ENCODE measurements at regions not wholly inside any gene's neighbourhood (a gene's known extent, or its start where the extent isn't known, plus 50 kb on each side); places are given as distances from the start of the nearest gene placed in this dataset.
"Not testable (repeated sequence)": the region's sequence is repeated elsewhere in the genome, so short reads cannot be mapped to it uniquely, and the experiment has no call there.

- no peak for TF ChIP-seq POLR2A (IDR thresholded peaks at IDR 0.05; ENCODE audit: low read depth, low read length)
- no peak for FAIRE-seq
- DNase-seq (ENCODE audit: insufficient read length, low spot score): no peak
Observed at GRCh38 chr19:23547156-23547555, 139.9 kb downstream of the ZNF675 start.

- FAIRE-seq (no peak), DNase-seq (ENCODE audit: insufficient read length, low spot score) (no peak)
- no peak for TF ChIP-seq POLR2A (IDR thresholded peaks at IDR 0.05; ENCODE audit: low read depth, low read length)
Observed at GRCh38 chr19:23543351-23543750, 143.7 kb downstream of the ZNF675 start.

- TF ChIP-seq POLR2A (IDR thresholded peaks at IDR 0.05; ENCODE audit: low read depth, low read length): no peak
- DNase-seq (ENCODE audit: insufficient read length, low spot score) (no peak), FAIRE-seq (no peak)
Observed at GRCh38 chr19:23542562-23542961, 144.4 kb downstream of the ZNF675 start.

GRCh38 chr19:23541991-23542390 lies 145.0 kb downstream of the ZNF675 start:
- FAIRE-seq (no peak), DNase-seq (ENCODE audit: insufficient read length, low spot score) (no peak)
- TF ChIP-seq POLR2A (IDR thresholded peaks at IDR 0.05; ENCODE audit: low read depth, low read length): no peak

GRCh38 chr19:23540180-23540579 lies 144.9 kb upstream of the ZNF91 start:
- FAIRE-seq; DNase-seq (ENCODE audit: insufficient read length, low spot score): not testable (repeated sequence)

- TF ChIP-seq POLR2A (IDR thresholded peaks at IDR 0.05; ENCODE audit: low read depth, low read length): no peak
- FAIRE-seq (no peak), DNase-seq (ENCODE audit: insufficient read length, low spot score) (no peak)
Observed at GRCh38 chr19:23539499-23539898, 144.2 kb upstream of the ZNF91 start.

GRCh38 chr19:23537136-23537535 lies 141.9 kb upstream of the ZNF91 start:
- DNase-seq (ENCODE audit: insufficient read length, low spot score); FAIRE-seq: not testable (repeated sequence)

- not testable (repeated sequence) for FAIRE-seq
Observed at GRCh38 chr19:23536341-23536740, 141.1 kb upstream of the ZNF91 start.

GRCh38 chr19:23535901-23536300 lies 140.6 kb upstream of the ZNF91 start:
- not testable (repeated sequence) for FAIRE-seq; DNase-seq (ENCODE audit: insufficient read length, low spot score)

More at GRCh38 chr19:23536341-23536740, 141.1 kb upstream of the ZNF91 start:
- DNase-seq (ENCODE audit: insufficient read length, low spot score): not testable (repeated sequence)

- DNase-seq (ENCODE audit: insufficient read length, low spot score); FAIRE-seq: not testable (repeated sequence)
Observed at GRCh38 chr19:23533441-23533840, 138.2 kb upstream of the ZNF91 start.

GRCh38 chr19:23531976-23532375 lies 136.7 kb upstream of the ZNF91 start:
- no peak for DNase-seq (ENCODE audit: insufficient read length, low spot score)
- TF ChIP-seq POLR2A (IDR thresholded peaks at IDR 0.05; ENCODE audit: low read depth, low read length): no peak
- no peak for FAIRE-seq

- TF ChIP-seq POLR2A (IDR thresholded peaks at IDR 0.05; ENCODE audit: low read depth, low read length): no peak
- DNase-seq (ENCODE audit: insufficient read length, low spot score) (no peak), FAIRE-seq (no peak)
Observed at GRCh38 chr19:23531231-23531790, 136.0 kb upstream of the ZNF91 start.

GRCh38 chr19:23528376-23528775 lies 133.1 kb upstream of the ZNF91 start:
- FAIRE-seq (no peak), DNase-seq (ENCODE audit: insufficient read length, low spot score) (no peak)
- no peak for TF ChIP-seq POLR2A (IDR thresholded peaks at IDR 0.05; ENCODE audit: low read depth, low read length)

- DNase-seq (ENCODE audit: insufficient read length, low spot score): no peak
- TF ChIP-seq POLR2A (IDR thresholded peaks at IDR 0.05; ENCODE audit: low read depth, low read length): no peak
- FAIRE-seq: no peak
Observed at GRCh38 chr19:23527797-23528196, 132.5 kb upstream of the ZNF91 start.

GRCh38 chr19:23526302-23526701 lies 131.0 kb upstream of the ZNF91 start:
- TF ChIP-seq POLR2A (IDR thresholded peaks at IDR 0.05; ENCODE audit: low read depth, low read length): no peak
- FAIRE-seq (peak; percentile 30), DNase-seq (ENCODE audit: insufficient read length, low spot score) (no peak)

GRCh38 chr19:23525276-23525852 lies 130.1 kb upstream of the ZNF91 start:
- no peak for TF ChIP-seq POLR2A (IDR thresholded peaks at IDR 0.05; ENCODE audit: low read depth, low read length)
- FAIRE-seq (no peak), DNase-seq (ENCODE audit: insufficient read length, low spot score) (no peak)
